IMR-90 (cell line): ENCODE measurements at regions not wholly inside any gene's neighbourhood (a gene's known extent, or its start where the extent isn't known, plus 50 kb on each side); places are given as distances from the start of the nearest gene placed in this dataset.

Source experiments
- ATAC-seq: fragments of 200-7000 bp; cut with Tn5 transposase; 2 replicates; pipeline ENCODE4 v1.9.1; 2020; ENCODE audit warnings: low read depth, mild to moderate bottlenecking, moderate library complexity
- BruUV-seq: library from RNA; stranded (reverse); fragments of 400-500 nt; replicated peaks from 2 replicates; lab custom pipeline; 2021; lab: Mats Ljungman, UMichigan
- CTCF ChIA-PET: fragments of 300-600 bp; formaldehyde crosslinking; extraction: SDS; loops from one replicate; lab custom pipeline; 2021; ENCODE audit warnings: antibody characterized with exemption; lab: Yijun Ruan, JAX
- POLR2A ChIA-PET: fragments of 300-600 bp; sonication (Branson Sonifier 250); formaldehyde crosslinking; loops from one replicate; lab custom pipeline; 2022; ENCODE audit warnings: antibody characterized with exemption; ENCODE audit not compliant: unreplicated experiment; lab: Charles Lee
- DNase-seq: peaks from one replicate; pipeline ENCODE4 v3.0.0; 2013
- H2AFZ ChIP-seq: replicated peaks from 2 replicates; pipeline ENCODE3; 2013; ENCODE audit warnings: low read length, mild to moderate bottlenecking; ENCODE audit not compliant: poor library complexity
- H2AK5ac ChIP-seq: 2 replicates; pipeline ENCODE4 v1.6.1; 2013; ENCODE audit warnings: low read depth, low read length, inconsistent platforms
- H2AK9ac ChIP-seq: replicated peaks from 2 replicates; pipeline ENCODE3; 2013; ENCODE audit warnings: mild to moderate bottlenecking, low read depth, low read length, moderate library complexity; ENCODE audit not compliant: poor library complexity
- H2BK120ac ChIP-seq: 2 replicates; pipeline ENCODE4 v1.6.1; 2013; ENCODE audit warnings: low read depth, low read length, inconsistent platforms
- H2BK15ac ChIP-seq: 3 replicates; pipeline ENCODE4 v1.6.1; 2013; ENCODE audit warnings: low read depth, low read length, inconsistent platforms
- H2BK20ac ChIP-seq: 2 replicates; pipeline ENCODE4 v1.6.1; 2013; ENCODE audit warnings: low read depth, mild to moderate bottlenecking, inconsistent platforms, low read length, moderate library complexity
- H2BK5ac ChIP-seq: 2 replicates; pipeline ENCODE4 v1.6.1; 2013; ENCODE audit warnings: mild to moderate bottlenecking, low read depth, low read length, inconsistent platforms; ENCODE audit not compliant: poor library complexity, severe bottlenecking
- H3K14ac ChIP-seq: replicated peaks from 2 replicates; pipeline ENCODE4 v1.6.1; 2013; ENCODE audit warnings: low read depth, low read length, inconsistent platforms
- H3K18ac ChIP-seq: 2 replicates; pipeline ENCODE4 v1.6.1; 2013; ENCODE audit warnings: low read depth, low read length, control low read depth
- H3K23ac ChIP-seq: 2 replicates; pipeline ENCODE4 v1.6.1; 2013; ENCODE audit warnings: low read depth, low read length, inconsistent platforms
- H3K27ac ChIP-seq: 2 replicates; pipeline ENCODE4 v1.5.1; 2013; ENCODE audit warnings: mild to moderate bottlenecking, control low read depth, low read length; ENCODE audit not compliant: insufficient read depth
- H3K27me3 ChIP-seq: 2 replicates; pipeline ENCODE4 v1.6.1; 2013; ENCODE audit warnings: low read length; ENCODE audit not compliant: control insufficient read depth, insufficient read depth
- H3K36me3 ChIP-seq: 2 replicates; pipeline ENCODE4 v1.6.1; 2013; ENCODE audit warnings: low read length, mixed read lengths; ENCODE audit not compliant: control insufficient read depth, insufficient read depth
- H3K4ac ChIP-seq: 2 replicates; pipeline ENCODE4 v1.6.1; 2013; ENCODE audit warnings: low read depth, low read length, inconsistent platforms
- H3K4me1 ChIP-seq: 2 replicates; pipeline ENCODE4 v1.6.1; 2013; ENCODE audit warnings: low read length, mixed read lengths; ENCODE audit not compliant: control insufficient read depth, insufficient read depth
- H3K4me2 ChIP-seq: 2 replicates; pipeline ENCODE4 v1.6.1; 2013; ENCODE audit warnings: low read depth, mild to moderate bottlenecking, control low read depth, low read length, moderate library complexity
- H3K4me3 ChIP-seq: 2 replicates; pipeline ENCODE4 v1.5.1; 2013; ENCODE audit warnings: low read depth, mild to moderate bottlenecking, control low read depth, low read length, moderate library complexity; ENCODE audit not compliant: insufficient read depth
- H3K56ac ChIP-seq: 2 replicates; pipeline ENCODE4 v1.6.1; 2013; ENCODE audit warnings: low read length, inconsistent platforms; ENCODE audit not compliant: insufficient read depth; ENCODE audit errors: extremely low read depth
- H3K79me1 ChIP-seq, 2 experiments: 2 replicates each; pipeline ENCODE4 v1.6.1; 2013; ENCODE audit warnings: low read length in 2 of 2, inconsistent platforms in 1 of 2, low read depth in 1 of 2
- H3K9ac ChIP-seq: 2 replicates; pipeline ENCODE4 v1.6.1; 2013; ENCODE audit warnings: low read depth, low read length, control low read depth
- H3K9me1 ChIP-seq: 2 replicates; pipeline ENCODE4 v1.6.1; 2013; ENCODE audit warnings: low read length, inconsistent platforms; ENCODE audit not compliant: insufficient read depth
- H3K9me3 ChIP-seq: 2 replicates; pipeline ENCODE4 v1.6.1; 2013; ENCODE audit warnings: low read length; ENCODE audit not compliant: control insufficient read depth, insufficient read depth
- H4K20me1 ChIP-seq: 2 replicates; pipeline ENCODE4 v1.6.1; 2013; ENCODE audit warnings: low read length, inconsistent platforms; ENCODE audit not compliant: insufficient read depth
- H4K5ac ChIP-seq: 2 replicates; pipeline ENCODE4 v1.6.1; 2013; ENCODE audit warnings: mild to moderate bottlenecking, low read depth, low read length, control low read depth
- H4K8ac ChIP-seq, 2 experiments: 2 replicates each; pipeline ENCODE4 v1.6.1; 2013; ENCODE audit warnings: low read depth in 2 of 2, low read length in 2 of 2, control low read depth in 1 of 2, inconsistent platforms in 1 of 2
- H4K91ac ChIP-seq: 2 replicates; pipeline ENCODE4 v1.6.1; 2013; ENCODE audit warnings: low read depth, low read length, inconsistent platforms; ENCODE audit not compliant: insufficient read depth
- NFE2L2 ChIP-seq: fragments of 150-350 bp; IDR thresholded peaks from 2 replicates; pipeline ENCODE4 v1.6.1; 2016; ENCODE audit warnings: low read depth, mild to moderate bottlenecking, low read length
- RAD21 ChIP-seq: IDR thresholded peaks from 2 replicates; pipeline ENCODE4 v1.6.1; 2012; ENCODE audit warnings: low read length, improper control_type of control experiment
- RFX5 ChIP-seq: IDR thresholded peaks from 2 replicates; pipeline ENCODE4 v1.8.0; 2012; ENCODE audit warnings: low read depth, mild to moderate bottlenecking, low read length, moderate library complexity
- SMC3 ChIP-seq: fragments of 150-350 bp; IDR thresholded peaks from 2 replicates; pipeline ENCODE4 v1.6.1; 2016; ENCODE audit warnings: low read depth, mild to moderate bottlenecking, antibody characterized with exemption, low read length, moderate library complexity
- WGBS, 2 experiments: methylation state at CpG; one replicate each; pipeline versions ENCODE4 v1.1.5 to v1.1.7; 2013; ENCODE audit warnings: missing lambda C conversion rate in 2 of 2; ENCODE audit not compliant: insufficient read length in 1 of 2; ENCODE audit errors: extremely low coverage in 2 of 2; 5-methylcytosine and 5-hydroxymethylcytosine counted together
- dilution Hi-C: fragments of 300-500 bp; cut with HindIII; formaldehyde crosslinking; loops from one replicate; pipeline ENCODE4 v1.14.3; 2018; ENCODE audit warnings: low sequenced_read_pairs; ENCODE audit not compliant: unreplicated experiment
- in situ Hi-C: fragments of 300-500 bp; cut with MboI; formaldehyde crosslinking; loops from 3 replicates; pipeline ENCODE4 v1.14.3; 2019; ENCODE audit warnings: low sequenced_read_pairs, inconsistent platforms, mixed read lengths
- intact Hi-C: fragments of 100-400 bp; cut with micrococcal nuclease; formaldehyde crosslinking; loops from 2 replicates; pipeline ENCODE4 v1.10.0; 2022
- TF ChIP-seq, protein P1 (sequence below): conservative IDR thresholded peaks from 2 replicates; pipeline ENCODE4 v1.5.1; 2012; ENCODE audit warnings: mild to moderate bottlenecking, low read depth, low read length, improper control_type of control experiment

DNA sequence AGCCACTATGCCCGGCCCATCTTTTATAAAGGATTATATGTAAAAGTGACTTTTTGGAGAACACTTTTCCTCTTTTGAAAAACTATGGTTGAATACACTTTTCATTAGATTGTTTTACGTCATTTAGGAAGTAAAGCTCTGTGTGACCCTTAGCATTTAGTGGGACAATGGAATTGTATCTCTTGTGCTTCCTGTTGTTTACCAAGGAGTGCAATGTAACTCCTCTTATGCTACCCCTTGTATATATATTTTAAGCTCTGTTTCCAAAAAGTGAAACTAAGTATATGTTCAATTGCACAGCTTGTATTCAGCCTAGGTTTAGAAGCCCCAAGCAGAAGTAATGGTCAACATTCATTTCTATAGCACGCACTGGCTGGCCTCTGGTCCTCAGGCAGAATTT lies 183.1 kb upstream of the CITED2 start:
- CTCF ChIA-PET = no interaction called here
- H2AK5ac ChIP-seq = no peak overlapping the region
- dilution Hi-C loops (no loop called here), intact Hi-C loops (no loop called here), in situ Hi-C loops (no loop called here)
- H3K56ac ChIP-seq = no peak overlapping the region
- H3K18ac ChIP-seq = no peak overlapping the region
- no peak for DNase-seq
- no peaks in the 10 kb centered on the region for H4K20me1 ChIP-seq
- no peaks in the 10 kb centered on the region for H3K79me1 ChIP-seq
- H3K27ac ChIP-seq = no peak overlapping the region
- no peak overlapping the region for H2BK5ac ChIP-seq
- no peak overlapping the region for H2AK9ac ChIP-seq
- H3K27me3 ChIP-seq = no peaks in the 10 kb centered on the region
- no peaks in the 10 kb centered on the region for H3K36me3 ChIP-seq
- H3K9me1 ChIP-seq = no peaks in the 10 kb centered on the region
- no peak overlapping the region for H4K8ac ChIP-seq
- H3K4me2 ChIP-seq = no peak overlapping the region
- H2BK120ac ChIP-seq = no peak overlapping the region
- no peak overlapping the region for H3K4me3 ChIP-seq
- POLR2A ChIA-PET = no interaction called here
- no TSS peak for BruUV-seq
- no peak overlapping the region for H3K4ac ChIP-seq
- no peaks in the 10 kb centered on the region for H3K4me1 ChIP-seq
- WGBS, 2 experiments = no CpG with 5 or more reads among the region's 3 CpGs
- TF ChIP-seq, protein P1, sequence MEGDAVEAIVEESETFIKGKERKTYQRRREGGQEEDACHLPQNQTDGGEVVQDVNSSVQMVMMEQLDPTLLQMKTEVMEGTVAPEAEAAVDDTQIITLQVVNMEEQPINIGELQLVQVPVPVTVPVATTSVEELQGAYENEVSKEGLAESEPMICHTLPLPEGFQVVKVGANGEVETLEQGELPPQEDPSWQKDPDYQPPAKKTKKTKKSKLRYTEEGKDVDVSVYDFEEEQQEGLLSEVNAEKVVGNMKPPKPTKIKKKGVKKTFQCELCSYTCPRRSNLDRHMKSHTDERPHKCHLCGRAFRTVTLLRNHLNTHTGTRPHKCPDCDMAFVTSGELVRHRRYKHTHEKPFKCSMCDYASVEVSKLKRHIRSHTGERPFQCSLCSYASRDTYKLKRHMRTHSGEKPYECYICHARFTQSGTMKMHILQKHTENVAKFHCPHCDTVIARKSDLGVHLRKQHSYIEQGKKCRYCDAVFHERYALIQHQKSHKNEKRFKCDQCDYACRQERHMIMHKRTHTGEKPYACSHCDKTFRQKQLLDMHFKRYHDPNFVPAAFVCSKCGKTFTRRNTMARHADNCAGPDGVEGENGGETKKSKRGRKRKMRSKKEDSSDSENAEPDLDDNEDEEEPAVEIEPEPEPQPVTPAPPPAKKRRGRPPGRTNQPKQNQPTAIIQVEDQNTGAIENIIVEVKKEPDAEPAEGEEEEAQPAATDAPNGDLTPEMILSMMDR = no peak
- TF ChIP-seq RAD21 = no peak
- TF ChIP-seq NFE2L2 = no peak
- no peak for TF ChIP-seq RFX5
- no peak for TF ChIP-seq SMC3
- no peak overlapping the region for H3K14ac ChIP-seq
- no peak overlapping the region for H3K9ac ChIP-seq
- H2AFZ ChIP-seq = no peak overlapping the region
- no peak overlapping the region for H2BK15ac ChIP-seq
- no peak for ATAC-seq
- no peak overlapping the region for H2BK20ac ChIP-seq
- H4K5ac ChIP-seq = no peak overlapping the region
- H3K23ac ChIP-seq = no peak overlapping the region
- no peak overlapping the region for H4K91ac ChIP-seq
- H3K9me3 ChIP-seq = no peaks in the 10 kb centered on the region
